Transverse colon (tissue), 4 donors: ENCODE measurements at regions not wholly inside any gene's neighbourhood (a gene's known extent, or its start where the extent isn't known, plus 50 kb on each side); places are given as distances from the start of the nearest gene placed in this dataset.

Experiments used
- EP300 ChIP-seq: sonication (generic); formaldehyde crosslinking; IDR thresholded peaks from one replicate; pipeline ENCODE4 v1.6.1; 2017; ENCODE audit warnings: antibody characterized with exemption, low read depth
- POLR2A ChIP-seq: fragments of 450-650 bp; IDR thresholded peaks from one replicate; pipeline ENCODE4 v1.6.1; 2016; ENCODE audit warnings: antibody characterized with exemption, mild to moderate bottlenecking, moderate library complexity
- POLR2AphosphoS5 ChIP-seq, 3 donors: sonication (generic); formaldehyde crosslinking; IDR thresholded peaks; one replicate each; pipeline ENCODE4 v1.6.1; 2016; ENCODE audit warnings: antibody characterized with exemption in 3 of 3
- TF ChIP-seq, protein P1 (sequence below), 5 experiments: fragments of 200-600 bp in 3 of 5; fragments of 450-650 bp in 2 of 5; sonication (generic) in 3 of 5; IDR thresholded peaks; 1 replicate in 2 of 5; 2 replicates in 3 of 5; pipeline ENCODE4 v1.5.1; 2016 to 2017; ENCODE audit warnings: antibody characterized with exemption in 5 of 5, inconsistent platforms in 3 of 5, mild to moderate bottlenecking in 2 of 5, moderate library complexity in 1 of 5

DNA sequence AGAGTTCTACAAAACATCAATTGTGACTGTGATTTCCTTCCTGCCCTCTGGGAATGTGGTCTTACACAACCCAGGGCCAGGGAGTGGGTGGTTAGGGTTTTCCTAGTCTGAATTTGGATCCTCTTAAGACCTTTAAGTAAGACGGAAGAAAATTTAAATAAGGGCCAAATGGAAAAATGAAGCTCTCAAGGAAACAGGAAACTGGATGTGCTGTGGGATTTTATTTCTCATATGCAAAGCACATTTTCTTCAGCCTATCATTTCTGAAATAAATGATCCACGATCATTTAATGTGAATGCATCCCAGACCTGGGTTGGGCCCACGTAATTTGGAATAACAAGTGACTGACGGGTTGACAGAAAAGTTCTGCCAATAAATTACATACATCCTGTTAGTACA, 243.6 kb downstream of the CLIC5 start:
- TF ChIP-seq, protein P1, sequence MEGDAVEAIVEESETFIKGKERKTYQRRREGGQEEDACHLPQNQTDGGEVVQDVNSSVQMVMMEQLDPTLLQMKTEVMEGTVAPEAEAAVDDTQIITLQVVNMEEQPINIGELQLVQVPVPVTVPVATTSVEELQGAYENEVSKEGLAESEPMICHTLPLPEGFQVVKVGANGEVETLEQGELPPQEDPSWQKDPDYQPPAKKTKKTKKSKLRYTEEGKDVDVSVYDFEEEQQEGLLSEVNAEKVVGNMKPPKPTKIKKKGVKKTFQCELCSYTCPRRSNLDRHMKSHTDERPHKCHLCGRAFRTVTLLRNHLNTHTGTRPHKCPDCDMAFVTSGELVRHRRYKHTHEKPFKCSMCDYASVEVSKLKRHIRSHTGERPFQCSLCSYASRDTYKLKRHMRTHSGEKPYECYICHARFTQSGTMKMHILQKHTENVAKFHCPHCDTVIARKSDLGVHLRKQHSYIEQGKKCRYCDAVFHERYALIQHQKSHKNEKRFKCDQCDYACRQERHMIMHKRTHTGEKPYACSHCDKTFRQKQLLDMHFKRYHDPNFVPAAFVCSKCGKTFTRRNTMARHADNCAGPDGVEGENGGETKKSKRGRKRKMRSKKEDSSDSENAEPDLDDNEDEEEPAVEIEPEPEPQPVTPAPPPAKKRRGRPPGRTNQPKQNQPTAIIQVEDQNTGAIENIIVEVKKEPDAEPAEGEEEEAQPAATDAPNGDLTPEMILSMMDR (IDR thresholded peaks at IDR 0.05): no peak
- no peak for TF ChIP-seq EP300
- no peak for TF ChIP-seq POLR2A
- no peak for TF ChIP-seq POLR2AphosphoS5 (IDR thresholded peaks at IDR 0.05)
